Osteocyte (in vitro differentiated cells): ENCODE measurements at regions not wholly inside any gene's neighbourhood (a gene's known extent, or its start where the extent isn't known, plus 50 kb on each side); places are given as distances from the start of the nearest gene placed in this dataset.

Experiments
- DNase-seq: peaks from one replicate; pipeline ENCODE4 v3.0.0; 2021; ENCODE audit warnings: mixed read lengths; ENCODE audit not compliant: unreplicated experiment; ENCODE audit errors: extremely low spot score
- H3K27ac Mint-ChIP-seq: one replicate; pipeline ENCODE4 v1.8.0; 2021; ENCODE audit warnings: mild to moderate bottlenecking, mixed read lengths; ENCODE audit not compliant: unreplicated experiment
- H3K27me3 Mint-ChIP-seq: one replicate; pipeline ENCODE4 v1.8.0; 2021; ENCODE audit warnings: mixed read lengths; ENCODE audit not compliant: unreplicated experiment
- H3K36me3 Mint-ChIP-seq: one replicate; pipeline ENCODE4 v1.8.0; 2021; ENCODE audit warnings: mixed read lengths; ENCODE audit not compliant: unreplicated experiment
- H3K4me1 Mint-ChIP-seq: one replicate; pipeline ENCODE4 v1.8.0; 2021; ENCODE audit warnings: mixed read lengths; ENCODE audit not compliant: unreplicated experiment
- H3K4me3 Mint-ChIP-seq: one replicate; pipeline ENCODE4 v1.8.0; 2021; ENCODE audit warnings: mild to moderate bottlenecking, moderate library complexity, mixed read lengths; ENCODE audit not compliant: unreplicated experiment
- H3K9me3 Mint-ChIP-seq: one replicate; pipeline ENCODE4 v1.8.0; 2021; ENCODE audit warnings: mixed read lengths; ENCODE audit not compliant: unreplicated experiment
- TF ChIP-seq, protein P1 (sequence below): fragments of 200-600 bp; sonication (generic); IDR thresholded peaks from 2 replicates; pipeline ENCODE4 v1.5.0; 2021; ENCODE audit warnings: antibody characterized with exemption, mild to moderate bottlenecking, moderate library complexity

GRCh38 chr9:16950051-16950450 is 79.6 kb upstream of the BNC2 start:
- TF ChIP-seq, protein P1, sequence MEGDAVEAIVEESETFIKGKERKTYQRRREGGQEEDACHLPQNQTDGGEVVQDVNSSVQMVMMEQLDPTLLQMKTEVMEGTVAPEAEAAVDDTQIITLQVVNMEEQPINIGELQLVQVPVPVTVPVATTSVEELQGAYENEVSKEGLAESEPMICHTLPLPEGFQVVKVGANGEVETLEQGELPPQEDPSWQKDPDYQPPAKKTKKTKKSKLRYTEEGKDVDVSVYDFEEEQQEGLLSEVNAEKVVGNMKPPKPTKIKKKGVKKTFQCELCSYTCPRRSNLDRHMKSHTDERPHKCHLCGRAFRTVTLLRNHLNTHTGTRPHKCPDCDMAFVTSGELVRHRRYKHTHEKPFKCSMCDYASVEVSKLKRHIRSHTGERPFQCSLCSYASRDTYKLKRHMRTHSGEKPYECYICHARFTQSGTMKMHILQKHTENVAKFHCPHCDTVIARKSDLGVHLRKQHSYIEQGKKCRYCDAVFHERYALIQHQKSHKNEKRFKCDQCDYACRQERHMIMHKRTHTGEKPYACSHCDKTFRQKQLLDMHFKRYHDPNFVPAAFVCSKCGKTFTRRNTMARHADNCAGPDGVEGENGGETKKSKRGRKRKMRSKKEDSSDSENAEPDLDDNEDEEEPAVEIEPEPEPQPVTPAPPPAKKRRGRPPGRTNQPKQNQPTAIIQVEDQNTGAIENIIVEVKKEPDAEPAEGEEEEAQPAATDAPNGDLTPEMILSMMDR: no peak
- H3K4me3 Mint-ChIP-seq: no peak overlapping the region
- no peak overlapping the region for H3K27ac Mint-ChIP-seq
- no peak for DNase-seq
- H3K27me3 Mint-ChIP-seq: no peaks in the 10 kb centered on the region
- no peaks in the 10 kb centered on the region for H3K9me3 Mint-ChIP-seq
- H3K36me3 Mint-ChIP-seq: no peaks in the 10 kb centered on the region
- H3K4me1 Mint-ChIP-seq: no peaks in the 10 kb centered on the region

DNA sequence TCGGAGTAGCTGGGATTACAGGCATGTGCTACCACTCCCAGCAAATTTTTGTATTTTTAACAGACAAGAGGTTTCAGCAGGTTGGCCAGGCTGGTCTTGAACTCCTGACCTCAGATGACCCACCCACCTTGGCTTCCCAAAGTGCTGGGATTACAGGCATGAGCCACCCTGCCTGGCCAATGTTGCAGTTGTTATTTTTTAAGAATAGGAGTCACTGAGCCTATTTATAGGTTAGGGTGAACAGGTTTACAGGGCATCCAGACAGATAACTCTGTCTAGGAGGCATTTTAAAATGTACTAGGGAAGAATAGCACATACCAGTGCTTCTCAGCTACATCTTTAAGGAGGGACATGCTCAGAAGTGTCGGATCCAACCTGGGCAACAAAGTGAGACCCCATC is 60.1 kb upstream of the BNC2 start:
- TF ChIP-seq, protein P1: no peak
- H3K9me3 Mint-ChIP-seq: no peaks in the 10 kb centered on the region
- no peaks in the 10 kb centered on the region for H3K27me3 Mint-ChIP-seq
- no peaks in the 10 kb centered on the region for H3K36me3 Mint-ChIP-seq
- H3K4me1 Mint-ChIP-seq: peaks cover under 1% of the 10 kb centered on the region
- no peak overlapping the region for H3K27ac Mint-ChIP-seq
- no peak overlapping the region for H3K4me3 Mint-ChIP-seq
- DNase-seq: no peak

DNA sequence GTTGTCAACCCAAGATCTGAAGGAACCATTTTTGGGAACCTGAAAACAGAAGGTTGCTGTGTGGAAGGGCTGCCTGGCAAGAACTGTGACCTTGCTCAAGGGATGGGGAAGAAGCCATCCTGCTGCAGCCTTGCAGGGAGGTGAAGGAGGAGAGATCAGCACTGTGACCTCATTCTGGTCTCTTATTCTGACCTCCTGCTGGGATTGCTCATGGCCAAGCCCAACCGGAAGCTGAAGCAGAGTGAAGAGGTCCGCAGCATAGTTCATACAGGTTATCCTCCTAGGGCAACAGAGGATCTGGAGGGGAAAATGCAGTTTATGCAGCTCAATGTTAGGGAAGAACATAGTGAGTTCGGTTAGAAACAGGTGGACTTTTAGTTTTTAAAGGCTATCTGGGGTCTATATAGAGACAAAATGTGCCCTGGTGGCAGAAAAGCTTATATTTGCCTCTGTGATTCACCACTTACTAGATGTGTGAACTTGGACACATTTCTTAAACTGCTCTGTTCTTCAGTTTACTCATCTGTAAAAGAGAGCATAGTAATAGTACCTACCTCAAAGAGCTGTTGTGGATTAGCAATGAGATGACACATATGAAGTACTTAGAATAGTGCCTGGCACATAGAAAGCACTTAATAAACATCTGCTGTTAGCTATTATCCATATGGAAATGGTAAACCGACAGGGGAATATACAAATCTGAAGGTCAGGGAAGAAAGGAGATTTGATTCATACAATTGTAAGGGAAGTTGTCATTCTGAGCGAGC is 57.9 kb upstream of the BNC2 start:
- no peak overlapping the region for H3K27ac Mint-ChIP-seq
- DNase-seq: no peak
- no peaks in the 10 kb centered on the region for H3K36me3 Mint-ChIP-seq
- peaks cover 6% of the 10 kb centered on the region for H3K4me1 Mint-ChIP-seq
- H3K4me3 Mint-ChIP-seq: no peak overlapping the region
- TF ChIP-seq, protein P1: no peak
- H3K9me3 Mint-ChIP-seq: no peaks in the 10 kb centered on the region
- no peaks in the 10 kb centered on the region for H3K27me3 Mint-ChIP-seq

- Mint-ChIP-seq H3K27me3 (no peaks in the 10 kb centered on the region), H3K9me3 (no peaks in the 10 kb centered on the region), H3K27ac (no peak overlapping the region), H3K4me1 (peaks cover 8% of the 10 kb centered on the region), H3K36me3 (no peaks in the 10 kb centered on the region), H3K4me3 (no peak overlapping the region)
- no peak for DNase-seq
- TF ChIP-seq, protein P1: no peak
Measured at GRCh38 chr9:16925426-16925825, 55.0 kb upstream of the BNC2 start.

DNA sequence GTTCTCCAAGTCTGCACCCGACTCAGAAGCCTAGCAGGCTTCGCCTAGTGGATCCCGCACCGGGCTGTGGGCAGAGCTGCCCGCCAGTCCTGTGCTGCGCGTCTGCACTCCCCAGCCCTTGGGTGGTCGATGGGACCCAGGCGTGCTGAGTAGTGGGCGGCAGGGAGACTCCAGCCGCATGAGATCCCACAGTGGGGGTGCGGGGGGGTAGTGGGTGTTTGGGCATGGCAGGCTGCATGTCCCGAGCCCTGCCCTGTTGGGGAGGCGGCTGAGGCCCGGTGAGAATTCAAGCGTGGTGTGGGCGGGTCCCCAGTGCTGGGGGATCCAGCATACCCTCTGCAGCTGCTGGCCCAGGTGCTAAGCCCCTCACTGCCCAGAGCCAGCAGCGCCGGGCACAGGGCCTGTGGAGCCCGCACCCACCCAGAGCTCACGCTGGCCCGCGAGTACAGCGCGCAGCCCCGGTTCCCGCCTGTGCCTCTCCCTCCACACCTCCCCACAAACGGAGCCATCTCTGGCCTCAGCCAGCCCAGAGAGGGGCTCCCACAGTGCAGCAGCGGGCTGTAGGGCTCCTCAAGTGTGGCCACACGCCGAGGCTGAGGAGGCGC is 53.9 kb upstream of the BNC2 start:
- TF ChIP-seq, protein P1: no peak
- H3K4me1 Mint-ChIP-seq: peaks cover 8% of the 10 kb centered on the region
- H3K27ac Mint-ChIP-seq: no peak overlapping the region
- no peaks in the 10 kb centered on the region for H3K9me3 Mint-ChIP-seq
- no peak overlapping the region for H3K4me3 Mint-ChIP-seq
- H3K27me3 Mint-ChIP-seq: no peaks in the 10 kb centered on the region
- no peak for DNase-seq
- no peaks in the 10 kb centered on the region for H3K36me3 Mint-ChIP-seq
